GM12865 (cell line): ENCODE measurements at regions not wholly inside any gene's neighbourhood (a gene's known extent, or its start where the extent isn't known, plus 50 kb on each side); places are given as distances from the start of the nearest gene placed in this dataset.
"Not testable (repeated sequence)": the region's sequence is repeated elsewhere in the genome, so short reads cannot be mapped to it uniquely, and the experiment has no call there.

Experiments used
- DNase-seq: peaks from one replicate; pipeline ENCODE4 v3.0.0; 2010; ENCODE audit warnings: low read depth
- H3K4me3 ChIP-seq: 2 replicates; pipeline ENCODE4 v1.5.1; 2011; ENCODE audit warnings: mild to moderate bottlenecking, low read depth, low read length, control low read depth
- TF ChIP-seq, protein P1 (sequence below): IDR thresholded peaks from 2 replicates; pipeline ENCODE4 v1.5.1; 2011; ENCODE audit warnings: low read length, control low read depth, low read depth, inconsistent platforms; ENCODE audit not compliant: insufficient read depth; ENCODE audit errors: missing control alignments

DNA sequence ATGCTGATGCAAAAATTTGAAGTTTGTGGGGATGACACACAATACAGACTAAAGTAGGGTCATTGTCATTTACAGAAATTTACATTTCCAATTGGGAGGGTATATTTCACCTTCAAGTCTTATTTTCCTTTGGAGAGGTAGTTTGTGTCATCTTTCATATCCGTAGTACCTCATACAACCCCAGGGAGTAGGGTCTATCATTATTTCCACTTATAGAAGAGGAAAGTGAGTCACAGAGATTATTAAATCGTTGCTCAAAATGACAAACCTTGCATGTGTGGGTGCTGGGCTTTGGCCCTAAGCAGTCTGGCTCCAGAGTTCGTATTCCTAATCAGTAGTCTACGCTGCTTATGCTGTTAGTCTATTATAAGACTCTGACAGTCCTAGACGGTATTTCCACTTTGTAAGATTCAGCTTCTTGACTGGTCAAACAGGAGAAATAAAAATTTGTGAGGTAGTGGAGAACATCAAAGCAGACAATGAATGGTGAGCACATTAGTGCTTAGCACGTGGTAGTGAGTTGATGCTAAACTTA lies 516.5 kb downstream of the PCDH7 start:
- no peak overlapping the region for H3K4me3 ChIP-seq
- TF ChIP-seq, protein P1, sequence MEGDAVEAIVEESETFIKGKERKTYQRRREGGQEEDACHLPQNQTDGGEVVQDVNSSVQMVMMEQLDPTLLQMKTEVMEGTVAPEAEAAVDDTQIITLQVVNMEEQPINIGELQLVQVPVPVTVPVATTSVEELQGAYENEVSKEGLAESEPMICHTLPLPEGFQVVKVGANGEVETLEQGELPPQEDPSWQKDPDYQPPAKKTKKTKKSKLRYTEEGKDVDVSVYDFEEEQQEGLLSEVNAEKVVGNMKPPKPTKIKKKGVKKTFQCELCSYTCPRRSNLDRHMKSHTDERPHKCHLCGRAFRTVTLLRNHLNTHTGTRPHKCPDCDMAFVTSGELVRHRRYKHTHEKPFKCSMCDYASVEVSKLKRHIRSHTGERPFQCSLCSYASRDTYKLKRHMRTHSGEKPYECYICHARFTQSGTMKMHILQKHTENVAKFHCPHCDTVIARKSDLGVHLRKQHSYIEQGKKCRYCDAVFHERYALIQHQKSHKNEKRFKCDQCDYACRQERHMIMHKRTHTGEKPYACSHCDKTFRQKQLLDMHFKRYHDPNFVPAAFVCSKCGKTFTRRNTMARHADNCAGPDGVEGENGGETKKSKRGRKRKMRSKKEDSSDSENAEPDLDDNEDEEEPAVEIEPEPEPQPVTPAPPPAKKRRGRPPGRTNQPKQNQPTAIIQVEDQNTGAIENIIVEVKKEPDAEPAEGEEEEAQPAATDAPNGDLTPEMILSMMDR: no peak
- no peak for DNase-seq

DNA sequence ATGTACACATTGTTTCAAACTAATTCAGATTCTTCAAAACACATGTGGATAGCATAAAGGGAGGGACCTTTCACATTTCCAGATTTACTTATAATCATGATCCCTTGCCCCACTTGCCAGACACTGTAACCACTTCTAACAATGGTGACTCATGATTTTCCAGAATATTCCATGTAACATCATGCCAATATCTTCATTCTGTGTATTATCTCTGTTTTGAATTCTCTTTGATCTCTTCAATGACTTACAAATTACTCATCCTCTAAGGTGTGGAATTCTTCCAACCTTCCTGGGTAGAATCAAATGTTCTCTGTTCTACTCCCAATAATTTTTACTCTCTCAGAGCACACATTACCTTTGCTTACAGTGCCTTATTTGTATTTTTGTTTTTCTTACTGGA lies 517.1 kb downstream of the PCDH7 start:
- DNase-seq: no peak
- TF ChIP-seq, protein P1: no peak

DNA sequence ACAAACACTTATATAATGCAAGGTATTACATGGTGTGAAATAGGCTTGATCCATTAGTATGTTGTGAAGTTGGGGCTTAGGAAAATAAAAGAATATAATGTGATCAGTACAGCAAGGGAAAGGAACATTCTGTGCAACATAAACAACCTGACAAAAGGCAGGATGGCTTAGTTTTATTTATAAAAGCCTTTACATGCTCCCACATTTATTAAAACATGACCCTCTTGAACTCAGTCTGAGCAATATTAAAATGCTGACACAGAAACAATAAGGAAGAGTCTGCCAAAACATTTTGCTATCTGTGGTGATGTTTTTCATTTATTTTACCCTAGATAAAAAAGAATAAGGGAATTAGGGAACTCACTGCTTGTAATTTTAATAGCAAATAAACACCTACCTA lies 519.7 kb downstream of the PCDH7 start:
- no peak for DNase-seq
- H3K4me3 ChIP-seq: no peak overlapping the region
- TF ChIP-seq, protein P1: no peak

More for the DNA sequence above, 517.1 kb downstream of the PCDH7 start:
- no peak overlapping the region for H3K4me3 ChIP-seq

DNA sequence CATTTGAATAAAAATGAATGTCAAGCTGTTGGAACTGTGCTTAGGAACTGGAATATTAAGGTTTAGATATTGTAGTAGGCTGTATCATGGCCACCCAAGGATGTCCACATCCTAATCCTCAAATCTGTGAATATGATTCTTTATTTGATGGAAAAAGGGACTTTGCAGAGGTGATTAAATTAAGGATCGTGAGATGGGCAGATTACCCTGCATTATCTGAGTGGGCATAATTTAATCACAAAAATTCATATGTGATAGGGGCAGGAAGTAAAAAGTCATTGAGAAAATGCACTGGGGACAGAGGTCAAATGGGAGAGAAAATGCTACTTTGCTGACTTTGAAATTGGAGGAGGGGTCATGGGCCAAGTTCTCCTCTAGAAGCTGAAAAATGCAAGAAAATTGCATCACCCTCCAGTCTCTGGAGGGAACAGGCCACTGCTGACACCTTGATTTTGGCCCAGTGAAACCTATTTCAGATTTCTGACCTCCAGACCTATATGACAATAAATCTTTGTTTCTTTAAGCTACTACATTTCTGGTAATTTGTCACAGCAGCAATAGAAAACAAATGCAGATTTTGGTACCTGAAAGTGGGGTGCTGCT lies 521.4 kb downstream of the PCDH7 start:
- TF ChIP-seq, protein P1: no peak
- no peak for DNase-seq
- H3K4me3 ChIP-seq: no peak overlapping the region

DNA sequence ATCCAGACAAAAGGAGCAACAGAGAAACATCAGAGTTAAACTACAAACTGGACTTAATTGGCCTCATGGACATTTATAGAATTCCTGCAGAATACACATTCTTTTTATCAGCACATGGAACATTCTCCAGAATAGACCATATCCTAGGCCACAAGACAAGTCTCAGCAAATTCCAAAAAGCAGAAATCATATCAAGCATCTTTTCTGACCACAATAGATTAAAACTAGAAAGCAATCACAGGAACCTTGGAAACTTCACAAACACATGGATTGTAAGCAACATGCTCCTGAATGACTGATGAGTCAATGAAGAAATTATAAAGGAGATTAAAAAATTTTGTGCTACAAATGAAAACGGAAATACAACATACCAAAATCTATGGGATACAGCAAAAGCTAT lies 526.7 kb downstream of the PCDH7 start:
- DNase-seq: no peak
- TF ChIP-seq, protein P1: no peak
- no peak overlapping the region for H3K4me3 ChIP-seq

DNA sequence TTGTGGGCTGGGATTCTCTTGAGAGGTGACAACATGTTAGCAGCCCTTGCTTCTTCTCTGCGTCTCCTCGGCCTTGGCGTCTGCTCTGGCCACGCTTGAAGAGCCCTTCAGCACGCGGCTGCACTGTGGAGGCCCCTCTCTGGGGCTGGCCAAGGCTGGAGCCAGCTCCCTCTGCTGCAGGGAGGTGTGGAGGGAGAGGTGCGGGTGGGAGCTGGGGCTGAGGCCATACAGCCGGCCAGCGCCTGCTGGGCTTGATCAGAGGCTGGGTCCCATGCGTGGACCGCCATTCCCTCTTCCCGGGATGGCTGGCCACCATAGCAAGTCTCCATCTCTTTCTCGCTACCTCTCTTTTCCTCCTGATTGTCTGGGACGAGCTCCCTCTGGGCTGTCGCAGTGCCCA lies 539.0 kb downstream of the PCDH7 start:
- no peak for DNase-seq
- no peak overlapping the region for H3K4me3 ChIP-seq
- TF ChIP-seq, protein P1: no peak

DNA sequence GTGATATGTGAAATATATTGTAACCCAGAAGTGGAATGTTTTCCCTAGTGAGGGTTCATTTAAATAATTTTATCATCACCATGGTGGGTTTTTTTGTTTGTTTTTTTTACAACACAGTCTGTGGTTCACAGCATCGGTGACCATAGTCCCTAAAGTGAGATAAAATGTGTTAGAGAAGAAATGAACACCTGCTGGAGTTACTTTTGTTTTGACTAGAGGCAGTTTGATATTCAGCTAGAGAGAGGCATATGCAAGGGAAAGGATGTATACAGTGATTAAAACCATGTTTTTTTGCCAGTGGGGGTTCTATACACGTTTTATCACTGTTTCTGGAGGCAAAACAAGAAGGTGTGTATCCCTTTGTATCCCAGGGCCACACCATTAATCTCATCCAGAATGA lies 541.5 kb downstream of the PCDH7 start:
- TF ChIP-seq, protein P1: no peak
- no peak for DNase-seq
- H3K4me3 ChIP-seq: no peak overlapping the region

DNA sequence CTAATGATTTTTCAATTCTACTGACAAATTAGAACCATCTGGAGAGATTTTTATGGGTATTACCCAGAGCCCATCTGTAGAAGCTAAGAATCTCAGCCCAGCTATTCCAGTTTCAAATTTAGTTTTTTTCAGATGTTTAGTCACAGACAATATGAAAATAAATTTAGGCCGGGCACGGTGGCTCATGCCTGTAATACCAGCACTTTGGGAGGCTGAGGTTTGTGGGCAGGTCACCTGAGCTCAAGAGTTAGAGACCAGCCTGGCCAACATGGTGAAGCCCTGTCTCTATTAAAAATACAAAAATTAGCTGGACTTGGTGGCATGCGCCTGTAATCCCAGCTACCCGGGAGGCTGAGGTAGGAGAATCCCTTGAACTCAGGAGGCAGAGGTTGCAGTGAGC lies 545.9 kb downstream of the PCDH7 start:
- not testable (repeated sequence) for DNase-seq, H3K4me3 ChIP-seq
